PC-9 (cell line): ENCODE measurements at regions not wholly inside any gene's neighbourhood (a gene's known extent, or its start where the extent isn't known, plus 50 kb on each side); places are given as distances from the start of the nearest gene placed in this dataset.

ENCODE experiments used
- BruUV-seq: library from RNA; stranded (reverse); fragments of 400-500 nt; replicated peaks from 2 replicates; lab custom pipeline; 2021; lab: Mats Ljungman, UMichigan
- CTCF ChIA-PET: fragments of 300-600 bp; sonication (Branson Sonifier 250); formaldehyde crosslinking; loops from one replicate; lab custom pipeline; 2022; ENCODE audit warnings: antibody characterized with exemption; lab: Charles Lee
- POLR2A ChIA-PET: fragments of 300-600 bp; sonication (Branson Sonifier 250); formaldehyde crosslinking; loops from one replicate; lab custom pipeline; 2022; ENCODE audit warnings: antibody characterized with exemption; ENCODE audit not compliant: unreplicated experiment; lab: Charles Lee
- DNase-seq, 2 experiments: peaks; one replicate each; pipeline versions ENCODE4 v3.0.0 to v3.0.0-alpha.2; 2015 to 2022; ENCODE audit warnings: mixed read lengths in 1 of 2
- H2AFZ ChIP-seq: fragments of 200-600 bp; sonication (generic); 2 replicates; pipeline ENCODE4 v1.8.1; 2017; ENCODE audit warnings: antibody characterized with exemption
- H3F3A ChIP-seq: fragments of 200-600 bp; sonication (generic); 2 replicates; pipeline ENCODE4 v1.8.1; 2017; ENCODE audit warnings: antibody characterized with exemption, mild to moderate bottlenecking, low read depth; ENCODE audit not compliant: insufficient read depth
- H3K27ac ChIP-seq: fragments of 200-600 bp; sonication (generic); 2 replicates; pipeline ENCODE4 v1.6.1; 2016; ENCODE audit warnings: mixed run types
- H3K27me3 ChIP-seq: fragments of 200-600 bp; sonication (generic); 2 replicates; pipeline ENCODE4 v1.6.1; 2016; ENCODE audit warnings: low read depth, mixed run types; ENCODE audit not compliant: insufficient read depth
- H3K36me3 ChIP-seq: fragments of 200-600 bp; sonication (generic); 2 replicates; pipeline ENCODE4 v1.6.1; 2016; ENCODE audit warnings: low read depth, mixed run types
- H3K4me1 ChIP-seq: fragments of 200-600 bp; sonication (generic); replicated peaks from 2 replicates; pipeline ENCODE4 v1.6.1; 2016; ENCODE audit warnings: mixed run types; ENCODE audit not compliant: insufficient read depth
- H3K4me2 ChIP-seq: fragments of 200-600 bp; sonication (generic); 2 replicates; pipeline ENCODE4 v1.6.1; 2017; ENCODE audit warnings: mixed run types
- H3K4me3 ChIP-seq: fragments of 200-600 bp; sonication (generic); 2 replicates; pipeline ENCODE4 v1.6.1; 2016; ENCODE audit warnings: mixed run types
- H3K79me2 ChIP-seq: fragments of 200-600 bp; sonication (generic); 2 replicates; pipeline ENCODE4 v1.6.1; 2017; ENCODE audit warnings: low read depth, mixed run types
- H3K9me2 ChIP-seq: fragments of 200-600 bp; sonication (generic); 2 replicates; pipeline ENCODE4 v1.8.1; 2017; ENCODE audit warnings: mild to moderate bottlenecking; ENCODE audit not compliant: insufficient read depth
- H3K9me3 ChIP-seq: fragments of 200-600 bp; sonication (generic); 2 replicates; pipeline ENCODE4 v1.8.1; 2016; ENCODE audit warnings: low read depth; ENCODE audit not compliant: insufficient read depth
- H4K20me1 ChIP-seq: fragments of 200-600 bp; sonication (generic); 2 replicates; pipeline ENCODE4 v1.8.1; 2017; ENCODE audit not compliant: insufficient read depth
- EZH2 ChIP-seq: fragments of 200-600 bp; sonication (generic); IDR thresholded peaks from 2 replicates; pipeline ENCODE4 v1.8.0; 2017; ENCODE audit warnings: antibody characterized with exemption, low read depth
- intact Hi-C: fragments of 100-400 bp; cut with micrococcal nuclease; formaldehyde crosslinking; loops from one replicate; pipeline ENCODE4 v1.10.0; 2022; ENCODE audit not compliant: unreplicated experiment
- TF ChIP-seq, protein P1 (sequence below): fragments of 200-600 bp; sonication (generic); conservative IDR thresholded peaks from 2 replicates; pipeline ENCODE4 v1.6.1; 2017; ENCODE audit warnings: mixed run types, antibody characterized with exemption, mild to moderate bottlenecking, moderate library complexity

DNA sequence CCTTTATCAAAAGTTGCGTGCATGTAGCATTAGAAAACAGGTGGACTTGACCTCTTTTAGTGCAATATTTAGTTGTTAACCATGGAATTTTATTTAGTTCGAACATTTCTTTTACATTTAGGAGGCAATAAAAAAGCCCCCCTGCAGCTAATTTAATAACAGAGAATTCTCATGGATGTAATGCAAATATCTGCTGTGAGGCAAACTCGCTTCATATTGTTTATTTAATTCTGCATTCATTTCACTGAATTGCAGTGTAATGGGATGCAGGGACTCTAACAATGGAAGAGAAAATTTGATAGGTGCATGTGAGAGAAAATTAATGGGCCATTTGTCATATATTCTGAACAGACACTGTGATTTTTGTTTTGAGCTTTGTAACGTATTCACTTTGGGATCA, 205.1 kb upstream of the CHD1 start:
- H3K4me1 ChIP-seq = no peaks in the 10 kb centered on the region
- TF ChIP-seq, protein P1, sequence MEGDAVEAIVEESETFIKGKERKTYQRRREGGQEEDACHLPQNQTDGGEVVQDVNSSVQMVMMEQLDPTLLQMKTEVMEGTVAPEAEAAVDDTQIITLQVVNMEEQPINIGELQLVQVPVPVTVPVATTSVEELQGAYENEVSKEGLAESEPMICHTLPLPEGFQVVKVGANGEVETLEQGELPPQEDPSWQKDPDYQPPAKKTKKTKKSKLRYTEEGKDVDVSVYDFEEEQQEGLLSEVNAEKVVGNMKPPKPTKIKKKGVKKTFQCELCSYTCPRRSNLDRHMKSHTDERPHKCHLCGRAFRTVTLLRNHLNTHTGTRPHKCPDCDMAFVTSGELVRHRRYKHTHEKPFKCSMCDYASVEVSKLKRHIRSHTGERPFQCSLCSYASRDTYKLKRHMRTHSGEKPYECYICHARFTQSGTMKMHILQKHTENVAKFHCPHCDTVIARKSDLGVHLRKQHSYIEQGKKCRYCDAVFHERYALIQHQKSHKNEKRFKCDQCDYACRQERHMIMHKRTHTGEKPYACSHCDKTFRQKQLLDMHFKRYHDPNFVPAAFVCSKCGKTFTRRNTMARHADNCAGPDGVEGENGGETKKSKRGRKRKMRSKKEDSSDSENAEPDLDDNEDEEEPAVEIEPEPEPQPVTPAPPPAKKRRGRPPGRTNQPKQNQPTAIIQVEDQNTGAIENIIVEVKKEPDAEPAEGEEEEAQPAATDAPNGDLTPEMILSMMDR = no peak
- no peak for TF ChIP-seq EZH2
- H3K9me2 ChIP-seq = no peaks in the 10 kb centered on the region
- H4K20me1 ChIP-seq = no peaks in the 10 kb centered on the region
- H3F3A ChIP-seq = no peaks in the 10 kb centered on the region
- BruUV-seq = no TSS peak
- intact Hi-C loops = no loop called here
- no peak overlapping the region for H3K4me3 ChIP-seq
- no peak overlapping the region for H2AFZ ChIP-seq
- no peaks in the 10 kb centered on the region for H3K9me3 ChIP-seq
- H3K36me3 ChIP-seq = no peaks in the 10 kb centered on the region
- no peak overlapping the region for H3K4me2 ChIP-seq
- CTCF ChIA-PET = no interaction called here
- no peaks in the 10 kb centered on the region for H3K27me3 ChIP-seq
- no peak overlapping the region for H3K27ac ChIP-seq
- DNase-seq = no peak
- H3K79me2 ChIP-seq = no peaks in the 10 kb centered on the region
- POLR2A ChIA-PET = no interaction called here

DNA sequence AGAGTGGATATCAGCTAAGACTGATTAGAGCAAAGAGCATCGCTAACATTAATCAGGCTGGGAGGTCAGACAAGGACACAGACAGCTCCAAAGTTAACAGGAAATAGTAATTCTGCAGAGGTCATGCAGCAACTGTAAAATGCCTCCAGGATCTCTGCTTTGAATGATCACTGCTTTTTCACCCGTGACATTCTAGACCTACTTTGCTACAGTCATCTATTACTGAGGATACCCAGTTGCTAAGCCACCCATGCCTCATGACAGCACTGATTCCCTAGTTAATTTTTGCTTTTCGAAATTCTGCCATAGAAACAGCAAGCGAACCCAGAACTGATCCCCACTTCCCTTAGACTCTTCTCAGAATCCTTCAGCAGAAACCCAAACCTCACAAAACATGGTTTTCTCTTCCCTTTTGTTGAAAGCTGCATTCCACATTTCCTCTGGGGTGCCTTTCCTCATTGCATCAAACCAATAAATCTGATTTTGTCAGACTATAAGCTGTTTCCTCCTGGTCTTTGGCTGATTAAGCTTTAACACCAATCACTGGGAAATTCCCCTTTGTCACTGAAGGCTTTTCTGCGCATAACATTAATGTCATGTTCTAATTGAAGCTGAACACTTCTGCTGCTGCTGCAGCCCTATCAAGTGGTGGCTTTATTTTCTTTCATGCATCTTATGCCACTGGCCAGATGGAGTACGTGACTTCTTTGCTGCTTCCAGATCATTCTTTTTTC, 201.1 kb upstream of the CHD1 start:
- DNase-seq = no peak
- no TSS peak for BruUV-seq
- ChIA-PET POLR2A (no interaction called here), CTCF (no interaction called here)
- intact Hi-C loops = no loop called here
- no peaks in the 10 kb centered on the region for H3K9me3 ChIP-seq
- no peaks in the 10 kb centered on the region for H3K36me3 ChIP-seq
- TF ChIP-seq EZH2 = no peak
- TF ChIP-seq, protein P1 = no peak
- no peaks in the 10 kb centered on the region for H3K27me3 ChIP-seq
- no peaks in the 10 kb centered on the region for H4K20me1 ChIP-seq
- peaks cover 8% of the 10 kb centered on the region; the same call in 1 of the 2 replicates for H3K9me2 ChIP-seq
- H3K27ac ChIP-seq = no peak overlapping the region
- H2AFZ ChIP-seq = no peak overlapping the region
- H3F3A ChIP-seq = no peaks in the 10 kb centered on the region
- no peak overlapping the region for H3K4me3 ChIP-seq
- no peak overlapping the region for H3K4me2 ChIP-seq
- no peaks in the 10 kb centered on the region for H3K4me1 ChIP-seq
- no peaks in the 10 kb centered on the region for H3K79me2 ChIP-seq

DNA sequence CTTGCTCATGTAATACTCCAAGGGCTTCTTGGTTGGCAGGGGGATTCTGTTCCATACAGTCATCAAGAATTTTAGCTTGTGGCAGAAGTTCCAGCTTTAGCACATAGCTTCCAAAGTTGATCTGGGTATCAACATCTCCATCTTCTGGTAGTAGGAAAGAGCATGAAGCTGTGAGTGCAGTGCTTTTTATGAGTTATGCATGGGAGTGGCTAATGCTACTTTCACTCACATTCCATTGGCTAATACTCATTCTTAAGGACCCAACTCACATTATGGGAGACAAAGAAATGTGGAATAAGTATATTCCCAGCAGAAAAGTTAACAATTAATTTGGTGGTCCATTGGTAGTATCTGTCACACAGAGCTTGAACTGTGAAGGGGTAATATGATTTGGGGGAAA, 194.2 kb upstream of the CHD1 start:
- Histone ChIP-seq H3K4me2 (no peak overlapping the region), H3F3A (no peaks in the 10 kb centered on the region), H3K4me1 (no peaks in the 10 kb centered on the region), H2AFZ (no peak overlapping the region), H3K79me2 (no peaks in the 10 kb centered on the region), H3K9me3 (no peaks in the 10 kb centered on the region), H3K4me3 (no peak overlapping the region), H3K27ac (no peak overlapping the region), H4K20me1 (no peaks in the 10 kb centered on the region), H3K9me2 (peaks cover 8% of the 10 kb centered on the region; the same call in 1 of the 2 replicates), H3K36me3 (no peaks in the 10 kb centered on the region), H3K27me3 (no peaks in the 10 kb centered on the region)
- intact Hi-C loops = no loop called here
- TF ChIP-seq, protein P1 = no peak
- no peak for TF ChIP-seq EZH2
- CTCF ChIA-PET = no interaction called here
- POLR2A ChIA-PET = no interaction called here
- BruUV-seq = no TSS peak
- DNase-seq = no peak
